ENCODE measurements at regions not wholly inside any gene's neighbourhood (a gene's known extent, or its start where the extent isn't known, plus 50 kb on each side); places are given as distances from the start of the nearest gene placed in this dataset.

- TF ChIP-seq CTCF (IDR thresholded peaks at IDR 0.05): no peak
- TF ChIP-seq EP300 (IDR thresholded peaks at IDR 0.05): no peak
These were observed 114.4 kb downstream of the ZNF518B start for GRCh38 chr4:10342866-10343265.
